ENCODE measurements at regions not wholly inside any gene's neighbourhood (a gene's known extent, or its start where the extent isn't known, plus 50 kb on each side); places are given as distances from the start of the nearest gene placed in this dataset.
"Not testable (repeated sequence)": the region's sequence is repeated elsewhere in the genome, so short reads cannot be mapped to it uniquely, and the experiment has no call there.

GRCh38 chr3:26252001-26252400 is 370.6 kb upstream of the LRRC3B start:
- no peak for DNase-seq (ENCODE audit: low read depth in 4 of 4, low spot score in 2 of 4)

- DNase-seq (ENCODE audit: low read depth in 4 of 4, low spot score in 2 of 4): no peak
Observed at GRCh38 chr3:26256224-26256623, 366.3 kb upstream of the LRRC3B start.

GRCh38 chr3:26259176-26259575 is 363.4 kb upstream of the LRRC3B start:
- no peak for DNase-seq (ENCODE audit: low read depth in 4 of 4, low spot score in 2 of 4)

- no peak for DNase-seq (ENCODE audit: low read depth in 4 of 4, low spot score in 2 of 4)
Observed at GRCh38 chr3:26260139-26260538, 362.4 kb upstream of the LRRC3B start.

- DNase-seq (ENCODE audit: low read depth in 4 of 4, low spot score in 2 of 4): no peak
Observed at GRCh38 chr3:26264708-26265107, 357.9 kb upstream of the LRRC3B start.

- DNase-seq (ENCODE audit: low read depth in 4 of 4, low spot score in 2 of 4): no peak
Observed at GRCh38 chr3:26271848-26272247, 350.7 kb upstream of the LRRC3B start.

- no peak for DNase-seq (ENCODE audit: low read depth in 4 of 4, low spot score in 2 of 4)
Observed at GRCh38 chr3:26273196-26273595, 349.4 kb upstream of the LRRC3B start.

GRCh38 chr3:26279091-26279490 is 343.5 kb upstream of the LRRC3B start:
- no peak for DNase-seq (ENCODE audit: low read depth in 4 of 4, low spot score in 2 of 4)

GRCh38 chr3:26280517-26280916 is 342.1 kb upstream of the LRRC3B start:
- DNase-seq (ENCODE audit: low read depth in 4 of 4, low spot score in 2 of 4): no peak

GRCh38 chr3:26281284-26281985 is 341.1 kb upstream of the LRRC3B start:
- no peak for DNase-seq (ENCODE audit: low read depth in 4 of 4, low spot score in 2 of 4)

GRCh38 chr3:26284503-26284902 is 338.1 kb upstream of the LRRC3B start:
- not testable (repeated sequence) for DNase-seq (ENCODE audit: low read depth in 4 of 4, low spot score in 2 of 4)

GRCh38 chr3:26291840-26292239 is 330.7 kb upstream of the LRRC3B start:
- DNase-seq (ENCODE audit: low read depth in 4 of 4, low spot score in 2 of 4): no peak

- DNase-seq (ENCODE audit: low read depth in 4 of 4, low spot score in 2 of 4): no peak
Observed at GRCh38 chr3:26292780-26293179, 329.8 kb upstream of the LRRC3B start.

- DNase-seq (ENCODE audit: low read depth in 4 of 4, low spot score in 2 of 4): no peak
Observed at GRCh38 chr3:26293329-26293844, 329.2 kb upstream of the LRRC3B start.

- no peak for DNase-seq (ENCODE audit: low read depth in 4 of 4, low spot score in 2 of 4)
Observed at GRCh38 chr3:26307192-26307591, 315.4 kb upstream of the LRRC3B start.

GRCh38 chr3:26307787-26308186 is 314.8 kb upstream of the LRRC3B start:
- DNase-seq (ENCODE audit: low read depth in 4 of 4, low spot score in 2 of 4): no peak

GRCh38 chr3:26308454-26308853 is 314.1 kb upstream of the LRRC3B start:
- no peak for DNase-seq (ENCODE audit: low read depth in 4 of 4, low spot score in 2 of 4)

GRCh38 chr3:26309536-26309935 is 313.0 kb upstream of the LRRC3B start:
- not testable (repeated sequence) for DNase-seq (ENCODE audit: low read depth in 4 of 4, low spot score in 2 of 4)

GRCh38 chr3:26312816-26313215 is 309.8 kb upstream of the LRRC3B start:
- DNase-seq (ENCODE audit: low read depth in 4 of 4, low spot score in 2 of 4): no peak

- no peak for DNase-seq (ENCODE audit: low read depth in 4 of 4, low spot score in 2 of 4)
Observed at GRCh38 chr3:26316472-26316871, 306.1 kb upstream of the LRRC3B start.

GRCh38 chr3:26323741-26324140 is 298.8 kb upstream of the LRRC3B start:
- not testable (repeated sequence) for DNase-seq (ENCODE audit: low read depth in 4 of 4, low spot score in 2 of 4)

- no peak for DNase-seq (ENCODE audit: low read depth in 4 of 4, low spot score in 2 of 4)
Observed at GRCh38 chr3:26340001-26340400, 282.6 kb upstream of the LRRC3B start.

GRCh38 chr3:26343647-26344046 is 278.9 kb upstream of the LRRC3B start:
- no peak for DNase-seq (ENCODE audit: low read depth in 4 of 4, low spot score in 2 of 4)
